CD4-positive, alpha-beta T cell treated with Interleukin-12 subunit alpha and Interleukin-12 subunit beta, for 1 hour (primary cell): ENCODE measurements at regions not wholly inside any gene's neighbourhood (a gene's known extent, or its start where the extent isn't known, plus 50 kb on each side); places are given as distances from the start of the nearest gene placed in this dataset.

ENCODE experiments used
- DNase-seq: peaks from one replicate; pipeline ENCODE4 v3.0.0-alpha.2; 2020

DNA sequence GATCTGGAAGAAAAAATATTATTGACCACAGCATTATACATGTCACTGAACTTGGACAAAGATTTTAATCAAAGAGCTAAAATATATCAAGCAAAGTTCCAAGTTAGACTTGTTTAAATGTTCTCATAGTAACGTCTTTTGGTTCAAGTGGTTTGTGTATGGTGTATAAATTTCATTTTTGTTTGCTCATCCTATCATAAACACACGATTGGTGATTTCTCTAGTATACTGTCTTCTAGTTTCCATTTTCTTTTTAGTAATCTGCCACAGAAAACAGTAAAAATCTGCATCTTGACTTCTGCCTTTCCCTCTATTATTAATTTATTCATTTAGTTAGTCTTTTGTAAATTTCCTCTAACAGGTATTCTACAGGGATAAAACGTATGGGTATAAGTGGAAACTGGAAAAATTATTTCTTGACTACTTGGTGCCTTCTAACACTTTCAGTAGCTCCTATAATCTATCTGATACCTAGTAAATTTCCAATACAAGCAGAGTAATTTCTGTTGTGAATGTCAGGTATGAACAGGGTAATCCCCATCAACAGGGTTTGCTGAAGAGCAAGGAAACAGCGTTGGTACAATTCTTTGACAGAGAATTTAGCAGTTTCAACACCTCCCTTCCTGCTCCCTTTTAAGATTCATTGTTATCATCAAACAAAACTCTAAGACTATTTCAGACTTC lies 268.0 kb downstream of the PTPRC start:
- DNase-seq, result no peak

DNA sequence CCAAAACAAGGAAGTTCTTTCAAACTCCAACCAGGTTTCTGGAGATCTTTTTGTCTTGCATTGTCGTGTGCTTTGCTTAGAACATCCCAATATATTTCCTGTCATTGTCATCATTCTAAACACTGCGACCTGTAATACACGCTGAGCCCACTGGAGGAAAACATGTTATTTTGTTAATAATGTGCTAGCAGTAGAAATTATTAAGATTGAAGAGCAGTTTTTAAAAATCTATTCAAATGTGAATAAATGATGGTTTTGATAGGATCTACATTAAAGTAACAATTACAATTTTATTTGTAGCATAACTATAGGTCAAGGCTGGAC lies 268.5 kb downstream of the PTPRC start:
- no peak for DNase-seq

DNA sequence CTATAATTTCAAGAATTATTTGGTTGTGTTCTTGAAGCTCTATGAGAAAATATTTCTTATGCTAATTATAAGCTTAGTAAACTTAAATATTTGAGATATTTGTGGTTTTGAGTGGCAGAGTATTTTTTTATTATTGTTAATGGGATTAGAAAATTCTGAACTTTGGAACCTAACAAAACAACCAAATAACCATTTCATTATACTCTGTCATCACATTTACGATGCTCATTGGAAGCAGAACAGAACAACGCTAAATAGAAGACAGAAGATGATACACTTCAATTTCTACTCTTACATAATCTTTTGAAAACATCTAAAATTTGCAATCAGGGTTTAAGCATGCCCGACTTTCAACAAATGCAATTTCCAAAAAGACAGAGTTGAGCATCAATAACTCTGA lies 270.2 kb downstream of the PTPRC start:
- no peak for DNase-seq

DNA sequence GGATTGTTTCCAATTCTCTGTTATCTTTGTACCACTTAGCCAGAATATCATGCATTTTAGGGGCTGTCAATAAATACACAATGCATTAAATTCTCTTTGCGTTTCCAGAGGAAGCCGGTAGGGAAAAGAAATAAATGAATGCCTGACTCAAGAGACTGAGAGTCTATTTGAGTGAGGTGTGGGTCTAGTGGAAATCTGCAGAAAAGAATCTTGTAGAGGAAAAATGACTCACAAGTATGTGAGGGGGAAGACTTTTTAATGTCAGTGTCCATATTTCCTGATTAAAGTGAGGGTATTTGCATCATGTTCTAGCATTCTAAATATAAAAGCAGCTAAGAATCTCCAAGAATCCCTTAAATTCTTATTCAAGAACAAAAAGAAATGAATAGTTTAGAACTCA lies 271.1 kb downstream of the PTPRC start:
- DNase-seq, result no peak

DNA sequence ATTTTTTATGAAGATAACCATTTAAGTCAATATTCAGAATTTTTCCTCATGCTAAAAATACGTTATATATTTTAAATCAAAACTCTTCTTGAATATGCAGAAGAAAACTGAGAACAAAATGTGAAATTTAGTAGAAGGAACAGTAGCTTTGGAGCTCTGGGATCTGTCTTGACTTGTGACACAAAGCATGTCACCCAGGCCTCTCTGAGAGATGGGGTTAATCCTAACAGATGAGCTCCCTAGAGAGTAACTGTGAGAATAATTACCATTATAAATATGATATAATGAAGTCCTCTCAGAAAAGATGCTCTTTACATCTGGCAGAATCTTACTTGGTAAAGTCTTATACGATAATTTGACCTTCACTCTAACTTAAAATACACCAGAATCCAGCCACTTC lies 272.0 kb downstream of the PTPRC start:
- DNase-seq, result no peak

DNA sequence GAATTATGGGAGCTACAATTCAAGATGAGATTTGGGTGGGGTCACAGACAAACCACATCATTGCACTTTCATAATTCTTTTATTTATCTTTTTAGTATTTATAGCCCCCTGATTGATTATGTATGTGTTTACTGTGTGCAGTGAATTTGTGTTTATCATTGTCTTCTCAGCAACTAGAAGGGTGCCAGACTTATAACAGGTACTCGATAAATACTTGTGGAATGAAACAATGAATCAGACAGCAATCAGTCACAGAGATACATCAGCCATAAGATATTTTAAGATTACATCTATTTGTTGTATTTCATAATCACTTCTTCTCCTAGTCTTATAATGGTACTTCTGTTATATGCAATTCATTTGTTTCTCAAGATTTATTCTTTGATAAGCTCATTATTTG lies 273.2 kb downstream of the PTPRC start:
- no peak for DNase-seq

DNA sequence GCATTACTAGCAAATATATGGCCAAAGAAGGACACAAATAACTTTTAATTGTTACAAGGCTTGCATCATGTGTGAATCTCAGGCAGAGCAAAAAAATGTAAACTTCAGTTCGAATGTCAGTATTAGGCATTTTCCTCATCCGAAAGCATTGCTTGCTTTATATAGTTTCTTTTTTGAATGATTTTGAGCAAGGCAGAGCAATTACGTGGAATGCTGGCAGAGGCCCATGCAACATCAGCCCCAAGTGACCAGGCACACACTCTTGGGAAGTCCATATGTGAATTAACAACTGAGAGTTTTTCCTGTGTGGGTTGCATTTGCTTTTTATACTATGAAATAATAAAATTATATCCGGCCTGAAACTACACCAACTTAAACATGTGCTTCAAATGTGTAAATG lies 274.8 kb downstream of the PTPRC start:
- no peak for DNase-seq

DNA sequence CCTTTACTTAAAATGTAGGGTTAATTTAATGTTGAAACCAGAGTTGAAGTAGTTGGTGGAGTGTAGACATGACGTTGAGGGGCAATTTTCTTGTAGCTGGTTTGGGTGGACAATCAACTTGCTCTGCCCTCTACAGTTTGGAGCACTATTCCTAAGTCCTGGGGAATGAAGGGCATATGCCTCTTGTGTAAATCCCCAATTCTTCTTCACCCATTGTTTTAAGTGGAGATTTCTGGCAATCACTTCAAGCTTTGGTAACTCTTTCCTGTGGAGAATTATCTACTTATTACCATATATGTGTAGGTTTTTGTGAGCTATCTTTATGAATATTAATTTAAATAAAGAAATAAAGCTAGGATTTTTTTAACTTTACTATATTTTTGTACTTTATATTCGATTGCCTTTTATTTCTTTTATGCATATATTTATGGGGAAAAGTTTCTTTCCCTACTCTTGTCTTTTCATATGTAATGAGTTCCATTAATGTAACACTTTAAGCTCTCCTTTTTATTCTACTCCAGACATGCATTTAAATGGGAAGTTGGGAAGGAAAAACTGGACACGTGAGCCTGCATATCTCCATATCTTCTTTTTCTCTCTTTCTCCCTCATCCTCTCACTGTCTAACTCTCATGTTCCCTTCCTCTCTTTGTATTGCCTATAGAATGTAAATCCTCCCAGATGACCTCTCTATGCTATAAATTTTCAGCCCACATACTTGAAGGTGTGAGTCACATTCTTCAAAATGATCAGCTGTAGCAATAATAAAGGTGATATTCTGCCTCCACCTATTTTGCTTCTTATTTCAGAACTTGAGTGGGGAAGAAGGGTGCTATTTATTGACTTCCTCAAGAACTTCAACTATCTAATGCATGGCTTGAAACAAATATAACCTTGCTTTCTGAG lies 276.7 kb downstream of the PTPRC start:
- no peak for DNase-seq

DNA sequence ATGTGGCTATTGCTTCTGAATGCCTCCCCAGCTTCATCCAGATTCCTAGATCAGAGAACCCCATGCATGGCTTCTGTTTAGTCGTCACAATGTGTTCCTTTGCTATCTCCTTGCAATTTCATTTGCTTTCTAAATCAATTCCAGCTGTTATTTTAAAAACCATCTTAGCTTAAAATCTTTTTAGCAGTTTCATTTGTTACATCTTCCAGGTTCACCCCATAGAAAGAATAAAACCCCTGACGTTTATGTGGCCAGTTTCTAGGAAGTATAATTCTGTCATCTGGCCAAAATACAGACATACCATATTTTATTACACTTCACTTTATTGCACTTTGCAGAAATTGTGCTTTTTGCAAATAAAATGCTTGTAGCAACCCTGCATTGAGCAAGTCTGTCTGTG lies 278.4 kb downstream of the PTPRC start:
- no peak for DNase-seq

DNA sequence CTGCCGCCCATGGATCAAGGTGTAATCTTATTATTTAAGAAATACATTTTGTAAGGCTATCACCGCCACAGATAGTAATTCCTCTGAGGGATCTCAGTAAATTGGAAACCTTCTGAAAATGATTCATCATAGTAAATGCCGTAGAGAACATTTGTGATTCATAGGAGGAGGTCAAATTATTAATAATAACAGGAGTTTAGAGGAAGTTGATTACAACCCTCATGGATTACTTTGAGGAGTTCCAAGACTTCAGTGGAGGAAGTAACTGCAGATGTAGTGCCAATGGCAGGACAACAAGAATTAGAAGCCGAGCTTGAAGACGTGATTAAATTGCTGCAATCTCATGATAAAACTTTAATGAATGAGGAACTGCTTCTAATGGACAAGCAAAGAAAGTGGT lies 280.1 kb downstream of the PTPRC start:
- DNase-seq, result no peak

DNA sequence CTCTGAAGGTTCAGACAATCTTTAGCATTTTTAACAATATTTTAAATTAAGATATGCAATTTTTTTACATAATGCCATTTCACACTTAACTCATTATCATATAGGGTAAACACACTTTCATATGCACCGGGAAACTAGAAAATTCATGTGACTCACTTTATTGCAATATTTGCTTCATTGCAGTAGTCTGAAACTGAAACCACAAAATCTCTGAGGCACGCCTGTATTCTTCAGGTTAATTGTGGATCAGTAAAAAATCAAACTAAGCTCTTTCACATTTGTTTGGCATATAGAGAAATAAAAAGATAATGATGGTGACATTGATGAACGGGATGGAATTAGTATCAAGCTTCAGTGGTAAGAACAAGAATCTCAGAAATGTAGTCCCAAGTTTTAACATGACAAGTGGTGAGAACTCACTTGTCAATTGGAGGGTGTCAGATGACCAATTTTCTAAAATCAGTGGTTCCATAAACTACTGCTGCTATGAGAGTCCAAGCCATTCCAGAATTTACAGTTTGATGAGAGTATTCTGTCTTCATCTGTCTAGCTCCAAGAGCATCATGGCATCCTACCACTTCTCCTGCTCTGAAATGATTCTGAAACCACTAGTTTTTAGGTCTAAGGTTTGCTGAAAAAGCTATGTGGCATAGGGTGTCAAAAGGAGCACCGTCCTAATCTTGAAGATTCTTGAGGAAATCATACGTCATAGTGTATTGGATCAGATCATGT lies 281.0 kb downstream of the PTPRC start:
- DNase-seq, result peak; percentile 37

DNA sequence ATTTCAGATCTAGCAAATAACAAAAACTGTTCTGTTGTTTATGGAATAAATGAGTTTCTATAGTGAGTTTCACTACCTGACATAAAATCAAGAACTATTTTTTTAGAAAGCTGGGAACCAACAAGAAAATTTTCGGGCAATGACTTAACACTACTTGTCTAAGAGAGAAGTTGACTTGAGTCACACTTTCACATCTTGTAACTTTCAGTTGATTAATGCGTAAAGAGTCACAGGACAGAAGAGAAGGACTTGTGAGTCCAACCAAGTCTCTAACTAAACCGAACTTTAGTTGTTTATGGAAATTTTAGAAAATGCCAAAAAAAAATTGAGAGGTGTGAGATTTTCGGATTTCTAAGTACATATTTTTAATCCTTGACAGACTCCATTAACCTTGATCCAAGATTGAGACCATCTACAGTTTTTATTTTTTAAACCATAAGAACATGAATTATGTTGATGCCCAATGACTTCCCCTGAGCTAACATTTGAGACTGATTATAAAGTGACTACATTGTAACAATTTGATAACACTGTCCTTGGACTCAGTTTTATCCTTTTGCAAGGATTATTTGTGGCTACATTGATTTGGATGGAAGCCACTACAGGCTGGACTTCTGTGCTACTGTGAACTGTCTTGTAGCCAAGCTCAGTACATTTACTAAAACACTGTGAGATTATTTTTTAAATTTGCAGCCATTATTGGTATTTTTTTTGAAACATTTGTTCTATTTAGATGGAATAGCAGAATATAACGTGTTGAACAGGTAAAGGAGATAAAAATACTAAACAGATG lies 284.0 kb downstream of the PTPRC start:
- no peak for DNase-seq

DNA sequence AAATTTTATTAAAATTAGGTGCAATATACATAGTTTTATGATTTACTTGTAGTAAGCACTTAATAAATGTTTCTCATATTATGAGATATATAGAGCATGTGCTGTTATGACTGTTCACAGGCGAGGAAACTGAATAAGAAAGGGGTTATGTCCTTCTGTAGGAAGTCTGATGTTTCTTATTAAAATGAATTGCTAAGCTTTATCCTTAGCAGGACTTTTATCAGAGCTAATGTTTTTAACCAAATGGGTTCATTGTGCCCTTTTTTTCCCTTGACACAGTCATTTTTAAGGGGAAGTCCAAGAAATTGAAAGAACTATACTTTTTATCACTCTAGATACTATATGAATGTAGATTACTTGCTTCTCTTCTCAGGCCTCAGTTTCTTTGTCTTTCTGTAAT lies 285.2 kb downstream of the PTPRC start:
- no peak for DNase-seq

DNA sequence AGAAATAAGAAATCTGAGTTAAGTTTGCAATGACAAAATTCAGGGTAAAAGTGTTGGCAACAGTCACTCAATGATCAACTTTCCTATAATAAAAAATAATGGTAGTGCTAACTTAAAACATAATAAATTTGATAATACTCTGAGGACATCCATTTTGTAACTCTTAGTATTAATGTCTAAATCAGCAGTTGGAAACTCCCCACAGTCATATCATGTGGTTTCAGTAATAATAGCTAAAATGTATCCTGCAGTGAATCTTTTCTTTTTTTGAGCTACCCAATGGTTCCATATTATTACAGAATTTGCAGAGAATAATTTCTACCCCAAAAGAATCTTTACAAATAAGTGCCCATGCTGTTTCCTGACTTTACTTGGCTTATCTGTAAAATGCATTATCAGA lies 286.7 kb downstream of the PTPRC start:
- no peak for DNase-seq

DNA sequence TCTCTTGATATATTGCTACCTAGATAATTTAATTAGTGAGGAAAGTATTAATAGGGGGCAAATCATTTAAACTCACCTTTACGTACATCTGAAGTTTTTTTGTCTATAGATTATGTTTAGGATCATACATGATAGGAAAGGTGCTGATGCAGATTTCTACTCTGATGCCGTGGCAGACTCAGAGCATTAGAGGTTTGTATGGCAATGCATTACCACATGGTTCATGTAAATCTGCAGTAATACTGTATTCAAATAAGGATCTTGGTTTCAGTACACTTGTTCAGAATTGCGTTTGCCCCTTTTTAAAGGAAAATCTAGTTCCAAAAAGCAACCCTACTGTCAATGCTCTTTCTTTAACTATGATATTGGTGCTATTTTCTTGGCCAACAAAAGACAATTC lies 288.3 kb downstream of the PTPRC start:
- DNase-seq, result no peak

DNA sequence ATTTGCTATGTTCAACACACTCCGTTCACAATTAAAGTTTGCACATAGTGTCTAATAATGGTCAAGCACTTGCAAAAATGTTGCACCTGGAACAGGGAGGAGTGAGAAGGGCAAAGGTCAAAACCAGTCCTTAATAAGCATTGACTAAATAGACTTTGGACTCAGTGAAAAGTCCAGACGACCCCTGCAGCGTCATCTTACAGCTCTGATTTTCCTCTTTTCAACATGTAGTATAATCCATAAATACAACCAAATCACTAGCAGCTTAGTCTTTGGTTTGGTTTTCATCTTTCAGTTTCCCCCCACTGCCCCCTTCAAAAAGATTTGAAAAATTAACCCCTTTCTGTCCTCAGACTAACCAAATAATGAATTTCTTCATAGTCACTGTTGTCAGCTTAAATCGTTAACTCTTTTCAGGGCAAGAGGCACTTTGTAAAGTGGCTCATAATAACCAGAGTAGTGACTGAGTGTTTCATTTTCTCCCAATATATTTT lies 290.3 kb downstream of the PTPRC start:
- DNase-seq, result no peak

DNA sequence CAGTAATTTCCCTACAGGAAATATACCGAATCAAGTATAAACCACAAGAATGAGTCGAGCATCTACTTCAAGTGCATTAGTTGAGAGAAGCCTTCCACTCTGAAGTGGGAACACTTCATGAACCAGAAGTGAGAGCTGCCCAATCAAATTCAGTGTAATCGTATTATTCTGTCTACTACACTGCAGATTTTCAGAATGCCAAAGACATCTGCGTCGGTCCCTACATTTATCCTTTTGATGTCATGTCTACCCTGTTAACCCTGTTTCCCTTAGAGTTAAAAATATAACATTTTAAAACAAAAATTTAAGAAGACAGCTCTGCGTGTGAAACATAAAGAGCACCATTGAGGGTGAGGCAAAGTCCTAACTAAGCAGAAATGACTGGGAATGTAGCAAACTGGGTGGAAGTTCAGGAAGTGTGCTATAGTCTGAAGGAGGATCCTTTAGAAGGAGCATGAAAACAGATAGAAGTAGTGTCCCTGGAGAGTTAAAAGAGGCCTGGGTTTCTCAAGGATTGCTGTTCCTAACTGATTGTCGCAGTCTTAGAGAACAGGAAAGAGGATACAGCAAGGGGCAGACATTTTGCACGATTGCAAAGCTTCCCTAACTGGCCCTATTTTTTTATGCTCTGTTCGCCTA lies 291.2 kb downstream of the PTPRC start:
- DNase-seq, result peak; percentile 48

DNA sequence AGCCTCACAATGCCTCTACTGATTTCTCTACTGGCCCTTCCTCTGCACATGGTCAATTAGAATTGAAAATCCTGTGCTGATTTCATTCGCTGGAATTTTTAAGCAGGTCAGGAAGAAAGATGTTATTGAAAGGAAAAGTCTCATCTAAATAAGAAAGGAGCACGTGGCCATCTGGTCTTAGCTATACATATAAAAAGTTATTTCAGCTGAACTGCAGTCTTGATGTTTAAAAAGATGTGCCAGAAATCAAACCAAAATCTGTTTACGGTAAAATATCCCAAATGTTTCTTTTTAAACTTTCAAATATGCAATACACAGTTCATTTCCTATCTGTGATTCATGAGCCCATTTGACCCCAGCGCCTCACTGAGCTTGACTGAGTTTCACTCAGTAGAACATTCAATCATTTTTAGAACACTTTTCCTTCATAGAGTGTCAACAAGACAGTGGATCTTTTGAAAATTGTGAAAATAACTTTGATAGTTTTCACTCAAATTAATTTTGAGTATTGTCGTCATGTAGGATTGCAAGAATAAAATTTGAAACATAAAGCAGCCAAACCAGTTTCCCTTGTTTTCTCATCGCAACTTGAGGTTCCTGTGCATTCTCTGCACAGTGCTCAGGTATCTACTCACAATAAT lies 293.6 kb downstream of the PTPRC start:
- no peak for DNase-seq

DNA sequence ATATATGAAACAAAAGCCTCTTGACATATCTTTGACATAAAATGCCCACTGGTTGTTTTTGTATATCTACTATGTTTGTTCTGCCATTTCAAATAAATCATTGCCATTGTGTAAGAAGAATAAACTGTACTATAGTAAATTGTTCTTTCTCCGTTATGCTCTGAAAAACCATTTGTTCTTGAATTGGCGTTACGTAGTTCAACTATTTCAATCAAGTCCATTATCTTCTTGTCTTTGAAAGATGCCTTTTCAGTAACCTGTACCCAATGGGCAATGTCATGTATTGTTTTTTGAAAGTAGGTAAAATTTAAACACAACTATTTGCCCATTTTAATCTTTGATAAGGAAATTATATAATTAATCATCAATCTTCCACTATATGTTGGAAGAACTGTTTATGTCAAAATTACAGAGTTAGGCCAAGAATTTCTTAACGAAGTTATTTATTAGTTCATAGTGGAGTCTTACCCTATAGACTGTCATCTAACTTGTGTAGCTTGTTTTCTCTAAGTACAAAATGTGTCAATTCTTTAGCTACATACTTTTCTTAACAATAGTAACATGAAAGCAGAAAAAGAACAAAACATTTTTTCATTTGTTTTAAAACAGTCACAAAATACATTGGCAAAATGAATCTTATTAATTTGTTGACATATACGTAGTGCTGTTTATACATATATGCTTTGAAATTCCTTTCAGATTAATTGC lies 294.8 kb downstream of the PTPRC start:
- no peak for DNase-seq

DNA sequence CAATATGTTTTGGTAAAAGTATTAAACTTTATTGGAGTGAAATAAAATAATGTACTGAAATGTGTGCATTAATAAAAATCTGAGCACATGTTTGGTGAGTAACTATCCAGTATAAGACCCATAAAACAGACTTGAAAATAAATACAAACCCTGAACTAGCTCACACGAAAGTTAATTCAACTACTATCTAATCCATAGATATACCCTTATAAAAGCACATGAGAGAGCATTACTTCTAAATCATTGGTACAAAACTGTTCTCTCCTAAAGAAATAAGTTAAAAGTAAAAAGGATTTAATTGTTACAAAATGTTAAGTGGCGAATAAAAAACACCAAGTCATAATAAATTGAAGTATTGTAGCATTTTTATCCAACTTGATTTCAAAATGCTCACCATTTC lies 295.6 kb downstream of the PTPRC start:
- no peak for DNase-seq

DNA sequence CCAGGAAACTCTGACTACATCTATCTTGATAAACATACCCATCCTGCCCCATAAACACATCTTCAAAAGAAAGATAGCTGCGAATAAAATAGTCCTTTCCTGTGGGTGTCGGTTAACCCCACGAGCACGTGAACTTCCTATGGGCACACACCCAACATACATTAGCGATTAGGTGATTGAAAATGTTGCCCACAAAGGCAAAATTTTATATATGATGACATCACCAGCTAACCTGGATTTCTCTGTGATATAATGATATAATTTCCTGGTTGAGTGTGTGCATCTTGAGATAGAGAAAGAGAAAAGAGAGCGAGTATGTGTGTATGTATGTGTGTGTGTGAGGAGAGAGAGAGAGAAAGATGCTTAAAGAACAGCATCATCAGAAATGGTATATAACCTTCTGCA lies 296.1 kb downstream of the PTPRC start:
- peak; percentile 78 for DNase-seq
